H9 (cell line): ENCODE measurements at regions not wholly inside any gene's neighbourhood (a gene's known extent, or its start where the extent isn't known, plus 50 kb on each side); places are given as distances from the start of the nearest gene placed in this dataset.

Experiments
- DNase-seq: peaks from one replicate; pipeline ENCODE4 v3.0.0-alpha.2; 2017
- H2AFZ ChIP-seq: one replicate; pipeline ENCODE4 v1.6.1; 2013; ENCODE audit warnings: mild to moderate bottlenecking, low read length, control low read depth, moderate library complexity
- H2AK5ac ChIP-seq: 2 replicates; pipeline ENCODE4 v1.6.1; 2013; ENCODE audit warnings: low read length, control low read depth, mixed read lengths; ENCODE audit not compliant: insufficient read length
- H2BK120ac ChIP-seq: one replicate; pipeline ENCODE4 v1.6.1; 2013; ENCODE audit warnings: low read depth, mild to moderate bottlenecking, low read length, control low read depth, inconsistent platforms; ENCODE audit not compliant: poor library complexity, severe bottlenecking
- H2BK12ac ChIP-seq: 2 replicates; pipeline ENCODE4 v1.6.1; 2013; ENCODE audit warnings: low read length, control low read depth, mixed read lengths, low read depth; ENCODE audit not compliant: insufficient read length
- H2BK15ac ChIP-seq: 2 replicates; pipeline ENCODE4 v1.6.1; 2013; ENCODE audit warnings: low read depth, low read length, control low read depth
- H2BK20ac ChIP-seq: one replicate; pipeline ENCODE4 v1.6.1; 2013; ENCODE audit warnings: low read depth, mild to moderate bottlenecking, low read length, control low read depth, inconsistent platforms; ENCODE audit not compliant: poor library complexity, severe bottlenecking
- H2BK5ac ChIP-seq: 2 replicates; pipeline ENCODE4 v1.6.1; 2013; ENCODE audit warnings: low read length, control low read depth, mixed read lengths; ENCODE audit not compliant: insufficient read length
- H3K14ac ChIP-seq: 2 replicates; pipeline ENCODE4 v1.6.1; 2013; ENCODE audit warnings: low read length, control low read depth; ENCODE audit not compliant: insufficient read depth
- H3K18ac ChIP-seq: 2 replicates; pipeline ENCODE4 v1.6.1; 2013; ENCODE audit warnings: low read depth, mild to moderate bottlenecking, mixed read lengths, low read length, control low read depth; ENCODE audit not compliant: insufficient read length
- H3K23ac ChIP-seq: 2 replicates; pipeline ENCODE4 v1.6.1; 2013; ENCODE audit warnings: low read length, control low read depth, mixed read lengths, low read depth; ENCODE audit not compliant: insufficient read length
- H3K23me2 ChIP-seq: 2 replicates; pipeline ENCODE4 v1.6.1; 2013; ENCODE audit warnings: low read depth, mild to moderate bottlenecking, mixed read lengths, low read length, control low read depth; ENCODE audit not compliant: insufficient read length, poor library complexity, severe bottlenecking
- H3K27ac ChIP-seq: 2 replicates; pipeline ENCODE4 v1.5.1; 2013; ENCODE audit warnings: low read length, control low read depth, mixed read lengths, low read depth; ENCODE audit not compliant: insufficient read length
- H3K27me3 ChIP-seq: 2 replicates; pipeline ENCODE4 v1.6.1; 2013; ENCODE audit warnings: low read length, control low read depth, inconsistent platforms; ENCODE audit not compliant: insufficient read depth
- H3K4ac ChIP-seq: 2 replicates; pipeline ENCODE4 v1.6.1; 2013; ENCODE audit warnings: low read depth, mild to moderate bottlenecking, control low read depth, inconsistent platforms, low read length, moderate library complexity
- H3K4me1 ChIP-seq: 2 replicates; pipeline ENCODE4 v1.6.1; 2013; ENCODE audit warnings: low read length, control low read depth, inconsistent platforms; ENCODE audit not compliant: insufficient read depth
- H3K4me2 ChIP-seq: 2 replicates; pipeline ENCODE4 v1.6.1; 2013; ENCODE audit warnings: low read length, control low read depth, mixed read lengths; ENCODE audit not compliant: insufficient read length, insufficient read depth
- H3K56ac ChIP-seq: 2 replicates; pipeline ENCODE4 v1.6.1; 2013; ENCODE audit warnings: low read depth, mild to moderate bottlenecking, mixed read lengths, low read length, control low read depth; ENCODE audit not compliant: insufficient read length
- H3K79me1 ChIP-seq: 2 replicates; pipeline ENCODE4 v1.6.1; 2013; ENCODE audit warnings: low read depth, mild to moderate bottlenecking, moderate library complexity, low read length, control low read depth, inconsistent platforms; ENCODE audit not compliant: insufficient read depth, poor library complexity, severe bottlenecking
- H3K79me2 ChIP-seq: 2 replicates; pipeline ENCODE4 v1.6.1; 2013; ENCODE audit warnings: low read length, control low read depth, inconsistent platforms; ENCODE audit not compliant: insufficient read depth
- H3K9ac ChIP-seq: 2 replicates; pipeline ENCODE4 v1.6.1; 2013; ENCODE audit warnings: low read length, control low read depth, mixed read lengths; ENCODE audit not compliant: insufficient read length; ENCODE audit errors: extremely low read depth
- H3K9me3 ChIP-seq: one replicate; pipeline ENCODE4 v1.6.1; 2013; ENCODE audit warnings: low read depth, low read length, inconsistent platforms; ENCODE audit not compliant: control insufficient read depth
- H3T11ph ChIP-seq: one replicate; pipeline ENCODE4 v1.6.1; 2013; ENCODE audit warnings: mild to moderate bottlenecking, low read length, control low read depth, inconsistent platforms
- H4K20me1 ChIP-seq: one replicate; pipeline ENCODE4 v1.6.1; 2013; ENCODE audit not compliant: control insufficient read depth, insufficient read length, insufficient read depth
- H4K5ac ChIP-seq: 2 replicates; pipeline ENCODE4 v1.6.1; 2013; ENCODE audit warnings: low read depth, mild to moderate bottlenecking, mixed read lengths, low read length, control low read depth; ENCODE audit not compliant: insufficient read length
- H4K8ac ChIP-seq: replicated peaks from 2 replicates; pipeline ENCODE4 v1.6.1; 2013; ENCODE audit warnings: low read length, control low read depth, mixed read lengths, low read depth; ENCODE audit not compliant: insufficient read length
- H4K91ac ChIP-seq: 2 replicates; pipeline ENCODE4 v1.6.1; 2013; ENCODE audit warnings: low read depth, mild to moderate bottlenecking, moderate library complexity, mixed read lengths, low read length, control low read depth; ENCODE audit not compliant: insufficient read length
- H3K27ac Mint-ChIP-seq, 3 experiments: 2 replicates in 2 of 3; 3 replicates in 1 of 3; pipeline ENCODE4 v1.8.0; 2020 to 2021; ENCODE audit warnings: mixed read lengths in 3 of 3, mild to moderate bottlenecking in 1 of 3, moderate library complexity in 1 of 3
- H3K27me3 Mint-ChIP-seq: 2 replicates; pipeline ENCODE4 v1.8.0; 2021; ENCODE audit warnings: low read depth, mild to moderate bottlenecking, moderate library complexity, mixed read lengths
- H3K36me3 Mint-ChIP-seq, 3 experiments: 2 replicates in 2 of 3; 3 replicates in 1 of 3; pipeline ENCODE4 v1.8.0; 2020 to 2021; ENCODE audit warnings: low read depth in 3 of 3, mixed read lengths in 3 of 3; ENCODE audit not compliant: insufficient read depth in 1 of 3
- H3K4me1 Mint-ChIP-seq, 2 experiments: 2 replicates each; pipeline ENCODE4 v1.8.0; 2020; ENCODE audit warnings: mixed read lengths in 2 of 2
- H3K4me3 Mint-ChIP-seq, 2 experiments: 2 replicates in 1 of 2; 3 replicates in 1 of 2; pipeline ENCODE4 v1.8.0; 2020 to 2021; ENCODE audit warnings: mild to moderate bottlenecking in 2 of 2, mixed read lengths in 2 of 2, moderate library complexity in 1 of 2
- H3K9me3 Mint-ChIP-seq, 2 experiments: 2 replicates in 1 of 2; 3 replicates in 1 of 2; pipeline ENCODE4 v1.8.0; 2020; ENCODE audit warnings: mild to moderate bottlenecking in 2 of 2, mixed read lengths in 2 of 2, moderate library complexity in 1 of 2
- CTCF ChIP-seq: fragments of 200-600 bp; sonication (generic); conservative IDR thresholded peaks from 3 replicates; pipeline ENCODE4 v1.8.0; 2021; ENCODE audit warnings: antibody characterized with exemption, mild to moderate bottlenecking
- WGBS: extraction: QIAGEN DNeasy Blood & Tissue Kit; methylation state at CpG from one replicate; pipeline ENCODE4 v1.1.7; 2013; ENCODE audit warnings: missing lambda C conversion rate, low lambda C conversion rate, mixed read lengths; ENCODE audit not compliant: insufficient read length; ENCODE audit errors: extremely low coverage; 5-methylcytosine and 5-hydroxymethylcytosine counted together

GRCh38 chr6:109230453-109230852 lies 135.1 kb downstream of the CEP57L1 start:
- no peak overlapping the region for H4K5ac ChIP-seq
- H2AK5ac ChIP-seq, result no peak overlapping the region
- no peak overlapping the region for H2BK120ac ChIP-seq
- DNase-seq, result no peak
- no peak overlapping the region for H2AFZ ChIP-seq
- Mint-ChIP-seq H3K27me3 (no peaks in the 10 kb centered on the region), H3K4me3 (no peak overlapping the region), H3K4me1 (no peaks in the 10 kb centered on the region), H3K27ac (no peak overlapping the region), H3K36me3 (peaks cover 0 to 2% (median 0%) of the 10 kb centered on the region in 3 experiments; a peak in 1 of 7 replicates), H3K9me3 (no peaks in the 10 kb centered on the region; a peak in 1 of 5 replicates)
- H3K23me2 ChIP-seq, result no peaks in the 10 kb centered on the region
- no peak overlapping the region for H4K91ac ChIP-seq
- no peak overlapping the region for H2BK5ac ChIP-seq
- no peak overlapping the region for H2BK15ac ChIP-seq
- no peak overlapping the region for H3K23ac ChIP-seq
- no peaks in the 10 kb centered on the region for H4K20me1 ChIP-seq
- H4K8ac ChIP-seq, result no peak overlapping the region
- no peaks in the 10 kb centered on the region for H3K9me3 ChIP-seq
- WGBS, result no CpG with 5 or more reads among the region's 7 CpGs
- no peak overlapping the region for H2BK20ac ChIP-seq
- no peaks in the 10 kb centered on the region for H3K27me3 ChIP-seq
- no peaks in the 10 kb centered on the region for H3K79me2 ChIP-seq
- no peak overlapping the region for H3K4ac ChIP-seq
- H3K4me1 ChIP-seq, result no peaks in the 10 kb centered on the region
- no peak overlapping the region for H2BK12ac ChIP-seq
- no peak overlapping the region for H3K4me2 ChIP-seq
- no peak overlapping the region for H3K27ac ChIP-seq
- H3T11ph ChIP-seq, result no peak overlapping the region
- H3K18ac ChIP-seq, result no peak overlapping the region
- no peak overlapping the region for H3K14ac ChIP-seq
- no peaks in the 10 kb centered on the region for H3K79me1 ChIP-seq
- no peak for TF ChIP-seq CTCF
- H3K9ac ChIP-seq, result no peak overlapping the region
- H3K56ac ChIP-seq, result no peak overlapping the region
